HG02759 (cell line): ENCODE measurements at regions not wholly inside any gene's neighbourhood (a gene's known extent, or its start where the extent isn't known, plus 50 kb on each side); places are given as distances from the start of the nearest gene placed in this dataset.
"Not testable (repeated sequence)": the region's sequence is repeated elsewhere in the genome, so short reads cannot be mapped to it uniquely, and the experiment has no call there.

Experiments used
- ATAC-seq: cut with Tn5 transposase; IDR thresholded peaks from one replicate; pipeline ENCODE4 v1.9.1; 2021; ENCODE audit warnings: mild to moderate bottlenecking, moderate library complexity; ENCODE audit not compliant: unreplicated experiment

DNA sequence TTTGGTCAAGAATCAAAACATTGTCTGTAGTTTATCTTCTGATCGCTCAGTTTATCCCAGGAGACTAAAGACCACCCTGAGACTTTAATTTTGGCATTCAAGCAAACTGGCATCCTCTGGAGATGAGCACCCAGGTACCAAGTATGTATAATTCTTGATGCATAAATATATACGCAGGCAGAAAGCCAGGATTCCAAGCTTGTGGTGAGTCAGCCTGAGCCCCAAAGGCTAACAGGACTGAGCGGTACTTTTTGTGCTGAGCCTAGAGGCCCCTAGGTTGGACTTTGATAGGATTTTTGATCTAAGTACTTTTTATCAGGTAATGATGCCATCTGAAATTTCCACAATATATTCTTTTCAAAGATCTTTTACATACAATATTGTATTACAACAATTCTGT is 301.3 kb downstream of the TFAP2B start:
- no peak for ATAC-seq

DNA sequence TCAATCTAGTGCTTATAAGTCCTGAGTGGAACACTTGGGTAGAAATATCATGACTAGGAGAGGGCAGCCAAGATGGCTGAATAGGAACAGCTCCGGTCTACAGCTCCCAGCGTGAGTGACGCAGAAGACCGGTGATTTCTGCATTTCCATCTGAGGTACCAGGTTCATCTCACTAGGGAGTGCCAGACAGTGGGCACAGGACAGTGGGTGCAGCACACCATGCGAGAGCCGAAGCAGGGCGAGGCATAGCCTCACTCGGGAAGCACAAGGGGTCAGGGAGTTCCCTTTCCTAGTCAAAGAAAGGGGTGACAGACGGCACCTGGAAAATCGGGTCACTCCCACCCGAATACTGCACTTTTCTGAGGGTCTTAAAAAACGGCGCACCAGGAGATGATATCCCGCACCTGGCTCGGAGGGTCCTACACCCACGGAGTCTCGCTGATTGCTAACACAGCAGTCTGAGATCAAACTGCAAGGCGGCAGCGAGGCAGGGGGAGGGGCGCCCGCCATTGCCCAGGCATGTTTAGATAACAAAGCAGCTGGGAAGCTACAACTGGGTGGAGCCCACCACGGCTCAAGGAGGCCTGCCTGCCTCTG is 302.8 kb downstream of the TFAP2B start:
- not testable (repeated sequence) for ATAC-seq

DNA sequence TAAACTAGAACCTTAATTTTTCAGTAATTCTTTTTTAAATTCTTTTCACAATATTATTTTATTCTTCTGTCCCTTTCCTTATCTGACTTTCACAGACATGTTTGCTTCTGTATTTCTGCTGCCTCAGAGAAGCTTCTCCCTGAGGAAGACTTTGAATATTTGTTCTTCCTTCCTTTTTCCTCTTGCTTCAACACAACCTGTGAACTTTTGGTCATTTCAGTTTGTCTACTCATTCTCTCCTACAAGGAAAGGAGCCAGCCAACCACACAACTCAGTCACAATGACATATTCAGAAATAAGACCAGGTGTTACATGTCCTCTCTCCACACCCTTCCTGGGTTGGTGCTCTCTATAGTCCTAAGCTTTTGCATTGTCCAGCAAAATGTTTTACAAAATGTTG is 310.4 kb downstream of the TFAP2B start:
- ATAC-seq = no peak

DNA sequence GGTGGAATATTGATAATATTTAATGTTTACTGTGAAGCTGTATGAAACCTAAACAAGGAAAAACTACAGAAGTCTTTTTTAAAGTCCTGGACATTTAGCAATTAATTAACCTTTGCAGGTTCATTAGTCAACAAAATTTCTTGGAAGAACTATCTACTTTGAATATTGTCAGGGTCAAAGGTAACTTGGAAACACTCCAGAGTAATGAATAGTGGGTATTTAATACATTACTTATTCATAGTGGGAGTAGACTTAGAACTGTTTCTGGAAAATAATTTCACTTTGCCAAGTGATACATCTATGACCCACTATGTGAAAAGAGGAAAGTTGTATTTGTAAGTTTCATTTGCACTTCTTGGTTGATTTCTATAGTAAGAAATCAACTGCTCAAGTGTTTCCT is 319.1 kb downstream of the TFAP2B start:
- ATAC-seq = no peak

DNA sequence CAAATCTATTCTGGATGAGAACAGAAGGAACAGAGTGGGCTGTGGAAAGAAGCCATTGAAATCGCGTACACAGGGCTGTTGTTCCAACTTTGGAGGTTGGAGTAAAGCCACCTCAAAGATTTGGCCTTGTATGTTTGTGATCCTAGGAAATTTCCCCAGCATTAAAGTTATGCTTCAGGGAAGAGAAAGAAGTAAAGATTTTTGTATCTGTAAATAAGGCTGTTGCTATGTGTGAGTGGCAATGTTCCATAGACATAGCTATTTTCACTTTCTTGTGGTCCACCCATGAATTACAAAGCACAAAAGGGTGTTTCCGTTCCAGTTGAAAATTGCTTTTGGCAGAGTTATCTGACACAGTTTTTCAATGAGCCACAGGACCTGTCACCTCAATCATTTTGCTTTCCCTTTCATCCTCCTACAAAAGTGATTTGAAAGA is 321.3 kb downstream of the TFAP2B start:
- ATAC-seq = no peak

DNA sequence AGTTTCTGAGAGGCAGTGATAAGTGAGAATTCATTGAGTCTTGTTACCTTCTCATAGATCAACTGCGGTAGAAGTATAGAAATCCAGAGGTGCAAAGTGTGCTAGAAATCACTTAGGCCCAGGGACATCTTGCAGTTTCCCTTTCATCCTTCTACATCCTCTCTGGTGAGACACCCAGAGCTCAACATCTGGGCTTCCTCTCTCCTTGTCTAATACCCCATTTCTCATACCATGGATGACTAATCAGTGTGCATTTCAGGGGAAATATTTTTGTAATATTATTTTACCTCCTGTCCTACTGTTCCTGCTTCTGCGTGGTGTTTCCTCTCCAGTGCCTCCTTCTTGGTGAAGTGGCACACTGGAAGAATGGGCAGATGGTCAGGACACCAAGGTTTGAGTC is 322.4 kb downstream of the TFAP2B start:
- no peak for ATAC-seq

DNA sequence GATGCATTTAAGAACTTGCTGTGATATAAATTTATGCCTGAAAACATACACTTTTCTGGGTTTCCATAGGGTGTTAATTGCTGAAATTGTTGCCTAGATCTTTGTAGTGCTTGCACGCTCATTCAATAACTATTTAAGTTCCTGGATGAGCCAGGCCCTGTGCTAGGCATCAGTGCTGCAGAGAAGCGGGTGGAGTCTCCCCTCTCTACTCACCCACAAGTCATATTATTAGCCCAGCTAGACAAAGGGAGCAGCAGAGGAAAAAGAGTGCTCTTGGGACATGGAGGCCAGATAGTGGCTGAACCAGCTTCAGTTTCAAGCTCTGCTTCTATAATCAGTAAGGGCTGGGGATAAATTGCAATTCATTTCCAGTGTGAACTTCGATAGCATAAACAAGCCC is 329.1 kb downstream of the TFAP2B start:
- no peak for ATAC-seq

DNA sequence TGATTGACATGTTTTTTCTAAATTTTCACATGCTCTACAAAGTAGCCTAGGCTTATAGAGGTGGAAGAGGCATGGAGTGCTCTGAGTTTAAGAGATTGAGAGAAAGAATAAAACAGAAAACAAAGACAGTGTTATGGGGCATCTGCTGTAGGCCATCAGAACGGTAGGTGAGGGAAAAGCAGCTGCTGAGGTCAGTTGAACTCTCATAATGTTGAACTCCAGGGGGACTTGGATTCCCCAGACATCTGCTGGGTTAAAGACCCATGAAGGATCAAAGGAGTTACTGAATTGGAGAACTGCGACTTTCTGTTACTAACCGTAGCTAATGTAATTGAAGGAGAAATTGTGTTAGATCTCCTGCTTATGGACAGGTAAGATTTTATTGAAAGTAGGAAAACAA is 333.9 kb downstream of the TFAP2B start:
- ATAC-seq = no peak

DNA sequence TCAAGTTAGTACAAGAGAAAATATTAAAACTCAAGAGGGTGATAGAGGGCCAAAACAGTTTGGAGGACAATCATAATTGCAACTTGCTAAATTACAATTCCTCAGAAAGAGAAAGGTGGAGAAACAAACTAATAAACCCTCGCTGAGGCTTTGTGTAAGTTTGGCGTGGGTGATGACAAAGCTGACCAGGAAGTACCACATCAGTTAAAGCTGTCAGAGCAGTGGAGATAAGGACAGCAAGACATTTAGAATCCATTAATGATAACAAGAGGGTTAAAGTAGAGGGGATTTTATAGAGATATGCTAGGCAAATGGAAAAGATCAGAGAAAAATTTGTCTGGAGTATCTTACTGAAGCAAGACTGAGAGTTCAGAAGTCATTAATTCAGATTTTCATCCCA is 334.4 kb downstream of the TFAP2B start:
- ATAC-seq = no peak

DNA sequence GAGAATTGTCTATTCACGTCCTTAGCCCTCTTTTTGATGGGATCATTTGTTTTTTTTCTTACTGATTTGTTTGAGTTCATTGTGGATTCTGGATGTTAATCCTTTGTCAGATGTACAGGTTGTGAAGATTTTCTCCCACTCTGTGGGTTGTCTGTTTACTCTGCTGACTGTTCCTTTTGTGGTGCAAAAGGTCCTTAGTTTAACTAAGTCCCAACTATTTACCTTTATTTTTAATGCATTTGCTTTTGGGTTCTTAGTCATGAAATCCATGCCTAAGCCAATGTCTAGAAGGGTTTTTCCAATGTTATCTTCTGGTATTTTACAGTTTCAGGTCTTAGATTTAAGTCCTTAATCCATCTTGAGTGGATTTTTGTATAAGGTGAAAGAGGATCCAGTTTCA is 336.3 kb downstream of the TFAP2B start:
- ATAC-seq = not testable (repeated sequence)

DNA sequence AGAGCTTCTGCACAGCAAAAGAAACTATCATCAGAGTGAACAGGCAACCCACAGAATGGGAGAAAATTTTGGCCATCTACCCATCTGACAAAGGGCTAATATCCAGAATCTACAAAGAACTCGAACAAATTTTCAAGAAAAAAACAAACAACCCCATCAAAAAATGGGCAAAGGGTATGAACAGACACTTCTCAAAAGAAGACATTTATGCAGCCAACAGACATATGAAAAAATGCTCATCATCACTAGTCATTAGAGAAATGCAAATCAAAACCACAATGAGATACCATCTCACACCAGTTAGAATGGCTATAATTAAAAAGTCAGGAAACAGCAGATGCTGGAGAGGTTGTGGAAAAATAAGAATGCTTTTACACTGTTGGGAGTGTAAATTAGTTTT is 340.6 kb downstream of the TFAP2B start:
- not testable (repeated sequence) for ATAC-seq

DNA sequence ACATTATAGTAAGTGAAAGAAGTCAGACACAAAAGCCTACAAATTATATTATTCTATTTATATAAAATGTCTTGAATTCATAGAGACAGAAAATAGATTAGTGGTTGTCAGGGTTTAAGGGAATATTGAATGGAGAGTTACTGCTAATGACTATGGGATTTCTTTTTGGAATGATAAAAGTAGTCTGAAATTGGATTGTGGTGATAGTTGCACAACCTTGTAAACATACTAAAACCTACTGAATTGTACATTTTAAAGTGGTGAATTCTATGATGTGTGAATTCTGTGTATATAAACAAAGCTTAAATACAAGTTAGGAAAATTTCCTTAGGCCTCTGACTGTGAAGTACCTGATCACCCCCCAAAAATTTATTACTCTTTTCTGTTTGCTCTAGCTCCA is 343.1 kb downstream of the TFAP2B start:
- no peak for ATAC-seq

DNA sequence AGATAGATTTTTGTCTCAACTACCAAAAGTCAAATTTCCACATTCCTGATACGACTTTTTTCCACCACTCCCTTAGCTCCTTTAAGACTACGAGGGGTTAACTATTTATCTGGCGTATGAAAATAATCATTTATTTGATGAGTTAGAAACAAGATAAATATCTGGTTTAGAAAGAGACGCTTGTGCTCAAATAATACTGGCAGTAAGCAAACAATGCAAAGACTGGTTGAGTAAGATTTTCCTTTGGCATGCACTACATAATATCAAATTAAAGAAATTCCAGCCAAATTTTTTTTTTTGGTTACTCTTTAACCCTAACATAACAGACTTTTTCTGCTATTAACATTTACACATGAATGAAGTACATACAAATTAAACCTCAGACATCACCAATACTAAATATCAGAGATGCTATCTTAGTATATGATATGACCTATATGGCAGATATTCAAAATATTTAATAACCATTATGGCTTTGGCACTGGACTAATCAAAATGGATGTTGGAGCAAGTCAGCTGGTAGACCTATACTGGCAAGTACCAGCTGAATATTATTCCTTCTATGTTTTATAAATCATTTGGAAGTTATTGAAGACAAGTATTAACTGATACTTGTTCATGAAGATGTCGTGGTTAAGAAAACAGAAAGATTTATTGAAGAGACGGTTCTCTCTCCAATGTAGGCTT is 345.3 kb downstream of the TFAP2B start:
- ATAC-seq = no peak

DNA sequence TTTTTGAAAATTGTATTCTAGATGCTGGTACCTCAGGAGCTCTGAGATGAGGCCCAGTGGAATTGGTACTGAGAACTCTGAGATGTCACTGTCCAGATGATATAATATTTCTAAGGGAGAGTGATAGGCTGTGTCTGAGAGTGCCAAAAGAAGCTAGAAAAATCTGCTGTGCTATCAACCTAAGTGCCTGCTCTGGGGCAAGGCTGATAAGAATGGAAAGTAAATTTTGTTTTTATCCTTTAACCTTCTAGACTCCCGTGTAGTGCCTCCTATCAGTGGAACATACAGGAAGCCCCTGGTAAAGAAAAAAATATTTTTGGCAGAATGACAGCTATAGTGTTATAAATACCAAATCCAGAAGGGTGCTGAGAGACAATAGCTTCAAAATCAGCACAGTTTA is 348.2 kb downstream of the TFAP2B start:
- no peak for ATAC-seq

DNA sequence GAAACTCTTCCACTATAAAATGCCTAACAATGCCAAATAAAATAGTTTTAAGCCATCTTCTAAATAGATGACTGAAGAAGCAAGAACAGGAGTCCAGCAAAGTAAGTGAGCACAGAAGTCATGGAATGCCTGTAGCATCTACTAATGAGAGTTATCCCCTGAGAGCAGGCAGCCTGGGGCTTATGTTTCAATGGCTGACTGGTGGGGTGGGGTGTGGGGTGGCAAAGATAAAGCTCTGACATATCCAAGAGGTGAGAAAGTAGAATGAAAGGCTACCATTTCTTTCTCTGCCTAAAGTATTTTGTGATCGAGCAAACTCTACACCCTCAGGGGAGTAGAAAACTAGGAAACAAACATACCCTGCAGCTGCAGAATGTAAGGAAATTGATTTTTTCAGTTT is 348.8 kb downstream of the TFAP2B start:
- no peak for ATAC-seq

DNA sequence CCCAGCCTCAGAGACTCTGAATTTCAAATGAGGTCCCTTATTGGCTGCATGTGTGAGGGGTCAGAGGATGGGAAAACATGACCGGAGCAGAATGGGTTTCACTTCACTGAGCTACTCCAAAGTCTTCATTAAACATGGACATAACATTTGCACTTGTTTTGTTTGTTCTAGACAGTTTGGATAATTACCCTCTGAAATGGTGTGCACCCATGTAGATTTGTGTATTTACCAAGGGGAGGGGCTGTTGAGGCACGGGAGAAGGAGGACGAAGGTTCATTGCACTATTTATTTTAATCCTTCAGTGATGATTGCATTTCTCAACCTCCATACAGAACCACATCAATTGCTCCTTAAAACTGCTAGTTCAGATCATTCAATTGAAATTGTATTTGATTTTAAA is 364.2 kb downstream of the TFAP2B start:
- no peak for ATAC-seq

DNA sequence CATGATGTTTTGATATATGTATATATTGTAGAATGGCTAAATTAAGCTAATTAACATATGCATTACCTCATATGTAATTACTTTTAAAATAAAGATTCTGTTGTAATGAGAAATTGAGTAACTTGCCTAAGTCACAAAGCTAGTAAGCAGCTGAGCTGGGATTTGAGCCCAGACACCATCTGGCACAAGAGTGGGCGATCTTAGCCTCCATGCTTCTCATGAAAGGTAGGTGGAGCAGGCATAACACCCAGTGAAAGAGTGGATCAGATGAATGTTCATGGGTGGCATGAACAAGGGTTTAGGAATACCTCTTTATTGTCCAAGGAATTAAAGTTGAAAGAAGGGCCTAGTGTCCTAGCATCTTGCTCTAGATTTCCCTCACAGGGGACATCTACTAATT is 365.4 kb downstream of the TFAP2B start:
- no peak for ATAC-seq

DNA sequence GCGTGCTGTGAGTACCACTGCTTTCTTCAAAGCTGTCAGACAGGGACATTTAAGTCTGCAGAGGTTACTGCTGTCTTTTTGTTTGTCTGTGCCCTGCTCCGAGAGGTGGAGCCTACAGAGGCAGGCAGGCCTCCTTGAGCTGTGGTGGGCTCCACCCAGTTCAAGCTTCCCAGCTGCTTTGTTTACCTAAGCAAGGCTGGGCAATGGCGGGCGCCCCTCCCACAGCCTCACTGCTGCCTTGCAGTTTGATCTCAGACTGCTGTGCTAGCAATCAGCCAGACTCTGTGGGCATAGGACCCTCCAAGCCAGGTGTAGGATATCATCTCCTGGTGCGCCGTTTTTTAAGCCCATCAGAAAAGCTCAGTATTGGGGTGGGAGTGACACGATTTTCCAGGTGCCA is 374.5 kb downstream of the TFAP2B start:
- not testable (repeated sequence) for ATAC-seq

DNA sequence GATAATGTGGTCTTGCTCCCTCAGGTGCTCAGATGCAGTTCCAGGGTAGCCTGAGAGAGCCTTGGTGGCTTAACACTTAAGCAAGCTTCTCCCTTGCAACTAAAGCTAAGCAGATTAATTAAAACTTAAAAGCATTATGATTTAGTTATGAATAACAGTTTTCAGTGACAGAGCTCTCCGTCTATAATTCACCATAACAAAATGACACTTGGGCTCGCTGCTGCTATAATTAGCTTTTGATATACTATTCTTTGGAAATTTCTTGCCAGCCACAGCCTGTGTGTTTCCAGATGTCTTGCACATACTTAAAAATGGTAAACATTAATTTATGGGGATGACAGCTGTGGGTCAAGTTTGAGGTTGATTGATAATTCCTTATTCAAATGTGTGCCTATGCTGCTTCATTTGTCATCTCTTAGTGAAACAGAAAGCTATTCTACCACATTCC is 380.5 kb downstream of the TFAP2B start:
- peak; percentile 50 for ATAC-seq

DNA sequence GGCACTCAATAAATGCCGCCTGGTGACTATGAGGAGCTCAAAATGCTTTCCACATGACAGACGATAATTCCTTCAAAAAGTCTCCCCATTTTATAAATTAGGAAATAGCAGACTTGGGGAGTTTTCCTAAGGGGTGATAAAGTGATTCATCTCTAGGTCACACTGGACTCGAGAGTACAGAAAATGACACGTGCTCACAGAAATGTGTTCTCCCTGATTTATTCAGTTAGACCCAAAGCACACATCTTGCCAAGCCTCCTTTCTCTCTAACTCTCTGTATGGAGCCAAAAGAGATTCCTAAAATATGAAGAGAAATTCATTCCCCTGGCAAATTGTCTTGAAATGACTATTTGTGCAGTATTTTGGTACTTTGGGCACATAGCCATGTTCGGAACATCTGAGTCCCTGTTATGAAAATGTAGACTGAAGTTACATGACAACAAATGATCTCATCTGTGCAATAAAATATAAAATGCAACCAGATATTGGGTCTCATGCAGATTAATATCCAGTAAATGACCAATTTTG is 381.1 kb downstream of the TFAP2B start:
- ATAC-seq = no peak

DNA sequence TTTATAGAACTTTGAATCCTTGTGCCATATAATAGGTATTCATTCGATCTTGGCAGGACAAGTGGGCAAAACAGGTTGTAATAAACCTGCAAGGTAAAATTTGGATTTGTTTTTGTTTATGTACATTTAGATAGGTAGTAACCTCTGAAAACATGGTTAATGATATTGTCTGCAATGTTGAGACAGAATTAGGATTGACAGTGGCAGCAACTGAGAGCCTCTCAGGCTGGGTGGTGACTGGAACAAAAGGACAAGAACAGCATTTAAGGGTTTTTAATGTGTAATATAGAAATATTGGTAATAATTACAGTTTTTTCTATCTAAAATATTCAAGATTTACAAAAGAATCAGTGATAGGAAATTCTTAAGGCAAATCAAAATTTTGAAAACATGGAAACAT is 382.0 kb downstream of the TFAP2B start:
- ATAC-seq = no peak

DNA sequence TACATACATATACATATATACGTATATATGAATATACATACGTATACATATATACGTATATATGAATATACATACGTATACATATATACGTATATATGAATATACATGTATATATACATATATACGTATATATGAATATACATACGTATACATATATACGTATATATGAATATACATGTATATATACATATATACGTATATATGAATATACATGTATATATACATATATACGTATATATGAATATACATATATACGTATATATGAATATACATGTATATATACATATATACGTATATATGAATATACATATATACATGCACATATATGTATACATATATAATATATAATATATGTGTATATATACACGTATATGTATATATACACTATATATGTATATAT is 384.0 kb downstream of the TFAP2B start:
- not testable (repeated sequence) for ATAC-seq

DNA sequence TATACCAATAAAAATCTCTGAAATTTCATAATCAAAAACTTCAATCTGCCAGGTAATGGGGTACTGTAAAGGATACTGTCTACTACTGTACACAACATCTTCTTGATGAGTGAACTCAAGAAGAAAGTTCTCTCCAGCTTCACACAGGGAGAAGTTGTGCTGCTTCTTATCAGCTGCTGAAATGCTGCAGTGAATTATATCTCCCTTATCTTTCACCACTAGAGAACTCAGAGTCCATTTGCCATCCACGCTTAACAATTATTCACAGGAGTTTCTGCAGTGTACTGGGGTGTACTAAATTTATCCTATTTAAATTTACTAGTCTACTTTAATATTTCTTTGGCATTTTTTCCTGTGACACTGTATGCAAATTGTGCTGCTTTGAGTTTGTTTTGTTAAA is 384.8 kb downstream of the TFAP2B start:
- ATAC-seq = no peak
